ENCODE measurements at regions not wholly inside any gene's neighbourhood (a gene's known extent, or its start where the extent isn't known, plus 50 kb on each side); places are given as distances from the start of the nearest gene placed in this dataset.

DNA sequence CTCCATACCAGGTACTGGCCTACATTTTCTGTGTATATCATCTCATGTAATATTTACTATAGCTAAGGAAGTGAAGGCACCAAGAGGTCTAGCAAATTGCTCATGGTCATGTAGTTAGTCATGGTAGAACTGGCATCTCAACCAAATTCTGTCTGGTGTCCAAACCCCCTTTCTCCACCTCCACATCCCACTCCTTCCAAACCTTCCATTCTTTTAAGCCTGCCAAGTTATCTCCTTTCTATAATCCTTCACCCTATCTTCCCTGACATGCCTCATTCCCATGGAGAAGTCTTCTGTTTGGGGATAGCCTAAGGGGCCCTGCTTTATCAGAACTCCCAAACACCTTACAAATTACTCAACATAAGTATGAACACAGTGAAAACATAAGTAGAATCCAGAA lies 196.2 kb upstream of the HMGA2 start:
- TF ChIP-seq CTCF (IDR thresholded peaks at IDR 0.05) (no peak), EP300 (IDR thresholded peaks at IDR 0.05) (no peak)
